ENCODE measurements at regions not wholly inside any gene's neighbourhood (a gene's known extent, or its start where the extent isn't known, plus 50 kb on each side); places are given as distances from the start of the nearest gene placed in this dataset.

- TF ChIP-seq CTCF (IDR thresholded peaks at IDR 0.05; ENCODE audit: poor library complexity) (no peak), EZH2 (IDR thresholded peaks at IDR 0.05; ENCODE audit: borderline replicate concordance) (no peak)
These were observed 132.8 kb upstream of the ALDH1B1 start for GRCh38 chr9:38259519-38260218.
